Fibroblast of lung (primary cell): ENCODE measurements at regions not wholly inside any gene's neighbourhood (a gene's known extent, or its start where the extent isn't known, plus 50 kb on each side); places are given as distances from the start of the nearest gene placed in this dataset.
"Not testable (repeated sequence)": the region's sequence is repeated elsewhere in the genome, so short reads cannot be mapped to it uniquely, and the experiment has no call there.

Source experiments
- DNase-seq, 2 donors: peaks; one replicate each; pipeline versions ENCODE4 v3.0.0 to v3.0.0-alpha.2; 2010; ENCODE audit warnings: low read depth in 2 of 2
- H2AFZ ChIP-seq: 2 replicates; pipeline ENCODE4 v1.5.1; 2012; ENCODE audit warnings: low read length, control low read depth, inconsistent platforms
- H3K27ac ChIP-seq: 2 replicates; pipeline ENCODE4 v1.5.1; 2011; ENCODE audit warnings: low read length, control low read depth; ENCODE audit not compliant: insufficient read depth
- H3K27me3 ChIP-seq: 2 replicates; pipeline ENCODE4 v1.5.1; 2011; ENCODE audit warnings: mild to moderate bottlenecking, low read length; ENCODE audit not compliant: control insufficient read depth, insufficient read depth
- H3K36me3 ChIP-seq: 2 replicates; pipeline ENCODE4 v1.5.1; 2011; ENCODE audit warnings: low read length; ENCODE audit not compliant: control insufficient read depth, insufficient read depth
- H3K4me1 ChIP-seq: 2 replicates; pipeline ENCODE4 v1.5.1; 2011; ENCODE audit warnings: low read length; ENCODE audit not compliant: control insufficient read depth, insufficient read depth; ENCODE audit errors: extremely low read depth
- H3K4me2 ChIP-seq: 2 replicates; pipeline ENCODE4 v1.5.1; 2011; ENCODE audit warnings: low read length, control low read depth; ENCODE audit not compliant: insufficient read depth; ENCODE audit errors: extremely low read depth
- H3K4me3 ChIP-seq, 4 experiments: fragments of 200-600 bp in 1 of 4; sonication (generic) in 1 of 4; replicated peaks in 1 of 4; 2 replicates each; pipeline ENCODE4 v1.5.1; 2011 to 2016; ENCODE audit warnings: low read length in 4 of 4, low read depth in 3 of 4, mild to moderate bottlenecking in 3 of 4, control low read depth in 2 of 4, inconsistent platforms in 1 of 4, mixed read lengths in 1 of 4; ENCODE audit not compliant: insufficient read depth in 1 of 4; ENCODE audit errors: control extremely low read depth in 1 of 4
- H3K79me2 ChIP-seq: 2 replicates; pipeline ENCODE4 v1.5.1; 2012; ENCODE audit warnings: mild to moderate bottlenecking, low read length, inconsistent platforms; ENCODE audit not compliant: control insufficient read depth, insufficient read depth
- H3K9ac ChIP-seq: 2 replicates; pipeline ENCODE4 v1.5.1; 2011; ENCODE audit warnings: mild to moderate bottlenecking, low read length, control low read depth; ENCODE audit not compliant: insufficient read depth
- H3K9me3 ChIP-seq: 2 replicates; pipeline ENCODE4 v1.5.1; 2012; ENCODE audit warnings: low read depth, low read length; ENCODE audit not compliant: control insufficient read depth, insufficient read depth
- H4K20me1 ChIP-seq: 2 replicates; pipeline ENCODE4 v1.5.1; 2011; ENCODE audit warnings: low read length; ENCODE audit not compliant: control insufficient read depth, insufficient read depth; ENCODE audit errors: extremely low read depth
- EZH2 ChIP-seq: IDR thresholded peaks from 2 replicates; pipeline ENCODE4 v1.5.1; 2012; ENCODE audit warnings: low read length, control low read depth, mild to moderate bottlenecking; ENCODE audit errors: missing control alignments
- TF ChIP-seq, protein P1 (sequence below), 2 donors: IDR thresholded peaks in 1 of 2; conservative IDR thresholded peaks in 1 of 2; 1 replicate in 1 of 2; 2 replicates in 1 of 2; pipeline ENCODE4 v1.5.1; 2011 to 2012; ENCODE audit warnings: low read length in 2 of 2, control low read depth in 1 of 2, inconsistent platforms in 1 of 2, low read depth in 1 of 2, mild to moderate bottlenecking in 1 of 2

DNA sequence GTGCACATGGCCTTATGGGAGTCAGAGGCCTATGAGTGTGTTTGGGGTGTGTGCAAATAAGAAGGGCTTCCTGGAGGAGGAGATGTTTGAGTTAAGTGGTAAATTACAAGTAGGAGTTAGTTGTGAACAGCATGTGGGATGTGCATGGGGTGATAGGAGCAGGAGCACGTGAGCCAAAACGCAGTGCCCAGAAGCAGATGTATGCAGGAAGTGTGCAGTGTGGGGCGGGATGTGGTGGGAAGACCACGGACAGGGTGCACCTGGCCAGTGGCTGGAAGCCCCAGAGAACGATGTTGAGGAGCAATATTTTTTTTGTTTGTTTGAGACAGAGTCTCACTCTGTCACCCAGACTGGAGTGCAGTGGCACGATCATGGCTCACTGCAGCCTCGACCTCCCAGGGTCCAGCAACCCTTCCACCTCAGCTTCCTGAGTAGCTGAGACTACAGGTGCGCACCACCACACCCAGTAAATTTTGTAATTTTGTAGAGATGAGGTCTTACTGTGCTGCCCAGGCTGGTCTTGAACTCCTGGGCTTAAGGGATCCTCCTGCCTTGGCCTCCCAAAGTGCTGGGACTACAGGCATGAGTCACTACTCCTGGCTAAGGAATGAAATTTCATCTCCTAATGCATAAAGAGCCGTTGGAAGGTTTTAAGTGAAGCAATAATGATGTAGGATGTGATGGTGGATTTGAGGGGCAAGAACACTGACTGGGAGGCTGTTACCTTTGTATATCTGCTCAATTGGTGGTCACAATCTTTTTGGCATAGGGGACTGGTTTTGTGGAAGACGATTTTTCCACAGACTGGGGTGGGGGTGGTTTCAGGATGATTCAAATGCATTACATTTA is 78.4 kb downstream of the LYZL2 start:
- Histone ChIP-seq H3K4me2 (no peak overlapping the region), H3K36me3 (no peaks in the 10 kb centered on the region), H3K27ac (no peak overlapping the region), H3K4me3 (no peak overlapping the region), H3K9me3 (no peaks in the 10 kb centered on the region), H3K79me2 (no peaks in the 10 kb centered on the region), H3K9ac (no peak overlapping the region), H2AFZ (no peak overlapping the region), H3K4me1 (peaks cover 2% of the 10 kb centered on the region), H4K20me1 (no peaks in the 10 kb centered on the region), H3K27me3 (no peaks in the 10 kb centered on the region)
- TF ChIP-seq, protein P1, sequence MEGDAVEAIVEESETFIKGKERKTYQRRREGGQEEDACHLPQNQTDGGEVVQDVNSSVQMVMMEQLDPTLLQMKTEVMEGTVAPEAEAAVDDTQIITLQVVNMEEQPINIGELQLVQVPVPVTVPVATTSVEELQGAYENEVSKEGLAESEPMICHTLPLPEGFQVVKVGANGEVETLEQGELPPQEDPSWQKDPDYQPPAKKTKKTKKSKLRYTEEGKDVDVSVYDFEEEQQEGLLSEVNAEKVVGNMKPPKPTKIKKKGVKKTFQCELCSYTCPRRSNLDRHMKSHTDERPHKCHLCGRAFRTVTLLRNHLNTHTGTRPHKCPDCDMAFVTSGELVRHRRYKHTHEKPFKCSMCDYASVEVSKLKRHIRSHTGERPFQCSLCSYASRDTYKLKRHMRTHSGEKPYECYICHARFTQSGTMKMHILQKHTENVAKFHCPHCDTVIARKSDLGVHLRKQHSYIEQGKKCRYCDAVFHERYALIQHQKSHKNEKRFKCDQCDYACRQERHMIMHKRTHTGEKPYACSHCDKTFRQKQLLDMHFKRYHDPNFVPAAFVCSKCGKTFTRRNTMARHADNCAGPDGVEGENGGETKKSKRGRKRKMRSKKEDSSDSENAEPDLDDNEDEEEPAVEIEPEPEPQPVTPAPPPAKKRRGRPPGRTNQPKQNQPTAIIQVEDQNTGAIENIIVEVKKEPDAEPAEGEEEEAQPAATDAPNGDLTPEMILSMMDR (conservative IDR thresholded peaks at IDR 0.05 in 1 of 2, IDR thresholded peaks at IDR 0.05 in 1 of 2; ENCODE audit: low read depth in 1 of 2, low read length in 2 of 2) = no peak
- TF ChIP-seq EZH2 = no peak
- no peak for DNase-seq

DNA sequence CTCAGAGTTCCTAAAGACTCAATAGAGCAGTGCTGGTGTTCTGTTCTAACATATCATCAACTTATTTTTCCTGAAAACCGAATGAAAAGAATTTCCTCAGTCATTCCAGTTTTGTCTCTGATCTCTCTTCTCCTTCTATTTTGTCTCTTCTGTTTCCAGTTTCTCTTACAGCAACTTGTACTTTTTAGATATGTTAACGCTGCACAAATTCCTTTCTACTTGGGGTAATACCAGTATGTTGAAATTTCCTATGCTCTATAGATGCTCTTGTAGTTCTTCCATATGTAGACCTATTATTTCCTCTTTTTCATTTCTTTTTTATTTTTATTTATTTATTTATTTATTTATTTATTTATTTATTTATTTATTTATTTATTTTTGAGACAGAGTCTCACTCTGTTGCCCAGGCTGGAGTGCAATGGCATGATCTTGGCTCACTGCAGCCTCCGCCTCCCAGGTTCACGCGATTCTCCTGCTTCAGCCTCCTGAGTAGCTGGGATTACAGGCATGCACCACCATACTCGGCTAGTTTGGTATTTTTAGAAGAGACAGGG is 80.3 kb downstream of the LYZL2 start:
- H3K79me2 ChIP-seq, H3K27me3 ChIP-seq, H2AFZ ChIP-seq, H3K4me2 ChIP-seq, H3K9me3 ChIP-seq, H3K4me3 ChIP-seq, H3K27ac ChIP-seq, H4K20me1 ChIP-seq, DNase-seq, H3K4me1 ChIP-seq, H3K36me3 ChIP-seq, H3K9ac ChIP-seq: not testable (repeated sequence)

DNA sequence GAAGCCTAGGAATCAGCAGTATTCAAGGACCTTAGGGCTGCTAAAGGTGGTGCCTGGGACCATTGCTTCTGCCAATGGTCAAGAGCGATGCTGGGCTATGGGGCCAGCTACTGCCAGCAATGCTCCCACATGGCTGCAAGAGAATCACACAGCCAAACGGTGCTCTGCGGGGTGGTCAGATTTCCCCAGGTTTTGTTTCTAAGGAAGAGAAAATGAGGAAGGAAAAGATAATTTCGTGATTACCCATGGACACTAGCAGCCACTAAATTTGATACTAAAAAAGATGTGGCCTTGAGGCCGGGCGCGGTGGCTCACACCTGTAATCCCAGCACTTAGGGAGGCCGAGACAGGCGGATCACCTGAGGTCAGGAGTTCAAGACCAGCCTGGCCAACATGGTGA is 83.0 kb downstream of the LYZL2 start:
- no peak overlapping the region for H3K27ac ChIP-seq
- no peak overlapping the region for H3K4me2 ChIP-seq
- H3K27me3 ChIP-seq = no peaks in the 10 kb centered on the region
- H3K9me3 ChIP-seq = no peaks in the 10 kb centered on the region
- no peaks in the 10 kb centered on the region for H4K20me1 ChIP-seq
- H3K79me2 ChIP-seq = no peaks in the 10 kb centered on the region
- no peak overlapping the region for H3K4me3 ChIP-seq
- no peak for TF ChIP-seq EZH2
- TF ChIP-seq, protein P1 (conservative IDR thresholded peaks at IDR 0.05 in 1 of 2, IDR thresholded peaks at IDR 0.05 in 1 of 2; ENCODE audit: low read depth in 1 of 2, low read length in 2 of 2) = no peak
- DNase-seq = no peak
- H2AFZ ChIP-seq = no peak overlapping the region
- H3K4me1 ChIP-seq = no peaks in the 10 kb centered on the region
- H3K9ac ChIP-seq = no peak overlapping the region
- no peaks in the 10 kb centered on the region for H3K36me3 ChIP-seq
